ENCODE measurements at regions not wholly inside any gene's neighbourhood (a gene's known extent, or its start where the extent isn't known, plus 50 kb on each side); places are given as distances from the start of the nearest gene placed in this dataset.

DNA sequence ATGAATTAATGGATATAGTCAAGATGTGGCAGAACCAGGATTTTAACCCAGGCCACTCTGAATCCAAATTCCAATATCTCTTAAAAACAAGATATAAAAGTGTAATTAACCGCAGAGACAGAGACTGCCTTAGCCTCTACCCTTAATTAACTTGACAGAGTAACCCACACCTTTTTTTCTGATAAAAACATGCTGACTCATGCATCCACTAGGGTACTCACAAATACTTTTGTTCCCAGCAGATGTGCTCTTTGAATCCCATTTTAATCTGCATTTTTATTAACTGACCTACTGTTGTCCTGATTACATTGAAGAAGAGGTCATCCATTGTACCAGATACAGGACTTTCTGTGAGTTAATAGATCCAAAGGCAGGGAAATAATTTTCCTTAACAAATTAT, 278.3 kb downstream of the CHL1 start:
- Histone ChIP-seq H4K5ac (ENCODE audit: insufficient read length, low read depth, low read length) (no peak overlapping the region), H4K8ac (ENCODE audit: extremely low read depth, insufficient read depth, low read length) (no peak overlapping the region), H3K4ac (replicated peaks; ENCODE audit: insufficient read length, low read depth, low read length) (no peak overlapping the region), H2AK5ac (ENCODE audit: low read depth, low read length) (no peak overlapping the region), H2BK15ac (ENCODE audit: low read length) (no peak overlapping the region), H3K14ac (ENCODE audit: insufficient read length) (no peak overlapping the region), H4K91ac (replicated peaks; ENCODE audit: insufficient read length, low read length) (no peak overlapping the region), H3K36me3 (ENCODE audit: control insufficient read depth in 2 of 4, insufficient read depth in 4 of 4, low read length in 3 of 4) (no peaks in the 10 kb centered on the region), H3K27me3 (replicated peaks in 1 of 4; ENCODE audit: control insufficient read depth in 3 of 4, extremely low read depth in 1 of 4, insufficient read depth in 3 of 4, low read length in 3 of 4) (peaks cover 0 to 1% (median 0%) of the 10 kb centered on the region in 4 experiments; a peak in 1 of 7 replicates), H3K9me3 (ENCODE audit: insufficient read depth in 2 of 2, low read depth in 1 of 2, low read length in 1 of 2) (peaks cover 13% of the 10 kb centered on the region in 2 experiments; a peak in 2 of 4 replicates), H3K79me1 (ENCODE audit: low read depth, low read length) (no peaks in the 10 kb centered on the region), H3K56ac (replicated peaks; ENCODE audit: insufficient read length, low read depth, low read length) (no peak overlapping the region), H2AFZ (ENCODE audit: low read length) (no peak overlapping the region), H2BK20ac (ENCODE audit: low read length) (no peak overlapping the region), H3K18ac (ENCODE audit: extremely low read depth, low read length) (no peak overlapping the region), H3K79me2 (ENCODE audit: control insufficient read depth in 1 of 2, insufficient read depth in 2 of 2, low read length in 2 of 2) (no peaks in the 10 kb centered on the region), H3K23ac (ENCODE audit: insufficient read length) (no peak overlapping the region), H3K4me2 (ENCODE audit: insufficient read depth in 1 of 2, low read depth in 2 of 2, low read length in 2 of 2) (no peak overlapping the region), H3K4me3 (ENCODE audit: extremely low read depth in 1 of 4, insufficient read depth in 2 of 4, low read depth in 3 of 4, low read length in 4 of 4) (no peak overlapping the region), H2BK120ac (replicated peaks; ENCODE audit: low read depth, low read length) (no peak overlapping the region), H2BK5ac (ENCODE audit: low read depth, low read length) (no peak overlapping the region), H4K20me1 (replicated peaks in 1 of 2; ENCODE audit: control insufficient read depth in 1 of 2, insufficient read depth in 2 of 2, low read length in 2 of 2) (no peaks in the 10 kb centered on the region), H3K23me2 (ENCODE audit: low read depth, low read length) (no peaks in the 10 kb centered on the region), H3K9ac (replicated peaks in 1 of 4; ENCODE audit: extremely low read depth in 1 of 4, low read depth in 3 of 4, low read length in 3 of 4) (no peak overlapping the region), H2BK12ac (ENCODE audit: low read depth, low read length) (no peak overlapping the region), H3K4me1 (replicated peaks in 1 of 4; ENCODE audit: control insufficient read depth in 3 of 4, insufficient read depth in 4 of 4, low read length in 3 of 4) (no peaks in the 10 kb centered on the region), H3K27ac (ENCODE audit: low read depth, low read length) (no peak overlapping the region)
- WGBS, 2 experiments (ENCODE audit: extremely low coverage in 1 of 2, insufficient coverage in 1 of 2, insufficient read length in 1 of 2, insufficient replicate concordance in 2 of 2, low coverage in 1 of 2, low lambda C conversion rate in 2 of 2, missing lambda C conversion rate in 1 of 2) = 96% methylated on average over 1 of the region's 1 CpG; no CpG with 5 or more reads in 1 of the 2 experiments
- CTCF ChIA-PET (ENCODE audit: partially characterized antibody) = no interaction called here
- no peak for DNase-seq (ENCODE audit: low read depth in 1 of 2, low spot score in 2 of 2)
- TF ChIP-seq MAFK (IDR thresholded peaks at IDR 0.05; ENCODE audit: low read depth, low read length) (0 out of 2 replicates have a peak, but pooled peaks have one; percentile 31), BACH1 (IDR thresholded peaks at IDR 0.05; ENCODE audit: low read length) (0 out of 2 replicates have a peak, but pooled peaks have one; percentile 44), SIX5 (IDR thresholded peaks at IDR 0.05; ENCODE audit: low read depth, low read length) (no peak)
- no peak for FAIRE-seq
- POLR2A ChIA-PET (ENCODE audit: partially characterized antibody) = no interaction called here

All from H1 (cell line).